MCF 10A (cell line): ENCODE measurements at regions not wholly inside any gene's neighbourhood (a gene's known extent, or its start where the extent isn't known, plus 50 kb on each side); places are given as distances from the start of the nearest gene placed in this dataset.
"Not testable (repeated sequence)": the region's sequence is repeated elsewhere in the genome, so short reads cannot be mapped to it uniquely, and the experiment has no call there.

Experiments used
- BruUV-seq: library from RNA; stranded (reverse); fragments of 400-500 nt; replicated peaks from 2 replicates; lab custom pipeline; 2021; lab: Mats Ljungman, UMichigan
- CTCF ChIA-PET: fragments of 300-600 bp; sonication (Branson Sonifier 250); formaldehyde crosslinking; extraction: SDS; loops from one replicate; lab custom pipeline; 2021; ENCODE audit warnings: antibody characterized with exemption, inconsistent platforms; lab: Yijun Ruan, JAX
- POLR2A ChIA-PET: fragments of 300-600, 350-650 bp; sonication (Branson Sonifier 250); formaldehyde crosslinking; extraction: SDS; loops from one replicate; lab custom pipeline; 2020; ENCODE audit warnings: antibody characterized with exemption, inconsistent platforms; lab: Yijun Ruan, JAX
- DNase-seq: peaks from one replicate; pipeline ENCODE4 v3.0.0-alpha.2; 2018; ENCODE audit not compliant: unreplicated experiment
- H3K27ac Mint-ChIP-seq: one replicate; pipeline ENCODE4 v1.8.0; 2022; ENCODE audit warnings: mild to moderate bottlenecking, low read depth, mixed read lengths; ENCODE audit not compliant: unreplicated experiment
- H3K27me3 Mint-ChIP-seq: one replicate; pipeline ENCODE4 v1.8.0; 2022; ENCODE audit warnings: mixed read lengths; ENCODE audit not compliant: insufficient read depth, unreplicated experiment
- H3K36me3 Mint-ChIP-seq: one replicate; pipeline ENCODE4 v1.8.0; 2022; ENCODE audit warnings: mild to moderate bottlenecking, moderate library complexity, mixed read lengths; ENCODE audit not compliant: insufficient read depth, unreplicated experiment
- H3K4me1 Mint-ChIP-seq: one replicate; pipeline ENCODE4 v1.8.0; 2022; ENCODE audit warnings: mixed read lengths; ENCODE audit not compliant: insufficient read depth, unreplicated experiment
- H3K4me3 Mint-ChIP-seq: one replicate; pipeline ENCODE4 v1.8.0; 2022; ENCODE audit warnings: mild to moderate bottlenecking, moderate library complexity, mixed read lengths; ENCODE audit not compliant: unreplicated experiment
- H3K9me3 Mint-ChIP-seq: one replicate; pipeline ENCODE4 v1.8.0; 2022; ENCODE audit warnings: mixed read lengths; ENCODE audit not compliant: unreplicated experiment
- CTCF ChIP-seq: fragments of 200-600 bp; IDR thresholded peaks from one replicate; pipeline ENCODE4 v1.8.0; 2022; ENCODE audit warnings: antibody characterized with exemption, mild to moderate bottlenecking; ENCODE audit not compliant: unreplicated experiment
- intact Hi-C: fragments of 100-400 bp; cut with micrococcal nuclease; formaldehyde crosslinking; loops from 2 replicates; pipeline ENCODE4 v1.14.1; 2022

GRCh38 chr6:159397753-159398152 lies 228.6 kb downstream of the FNDC1 start:
- no TSS peak for BruUV-seq
- CTCF ChIA-PET: interaction anchor here (0.6 kb wide), 1 partner anchor 224 kb away, joined by 3 read pairs; no protein-coding TSS in a partner anchor

GRCh38 chr6:159395609-159396008 lies 226.4 kb downstream of the FNDC1 start:
- intact Hi-C loops: no loop called here
- ChIA-PET POLR2A (no interaction called here), CTCF (no interaction called here)
- DNase-seq: no peak
- Mint-ChIP-seq H3K36me3 (no peaks in the 10 kb centered on the region), H3K27ac (no peak overlapping the region), H3K4me3 (no peak overlapping the region), H3K9me3 (no peaks in the 10 kb centered on the region), H3K4me1 (no peaks in the 10 kb centered on the region), H3K27me3 (peaks cover 16% of the 10 kb centered on the region)
- BruUV-seq: no TSS peak
- no peak for TF ChIP-seq CTCF

More at GRCh38 chr6:159397753-159398152, 228.6 kb downstream of the FNDC1 start:
- no peak overlapping the region for H3K4me3 Mint-ChIP-seq
- no peaks in the 10 kb centered on the region for H3K36me3 Mint-ChIP-seq
- peaks cover 12% of the 10 kb centered on the region for H3K27me3 Mint-ChIP-seq
- POLR2A ChIA-PET: no interaction called here
- no peaks in the 10 kb centered on the region for H3K9me3 Mint-ChIP-seq
- TF ChIP-seq CTCF: no peak
- intact Hi-C loops: no loop called here
- DNase-seq: no peak
- no peaks in the 10 kb centered on the region for H3K4me1 Mint-ChIP-seq
- H3K27ac Mint-ChIP-seq: no peak overlapping the region

- peaks cover 45% of the 10 kb centered on the region for H3K27me3 Mint-ChIP-seq
- DNase-seq, POLR2A ChIA-PET, BruUV-seq, H3K4me3 Mint-ChIP-seq, H3K9me3 Mint-ChIP-seq, H3K4me1 Mint-ChIP-seq, CTCF ChIA-PET, H3K36me3 Mint-ChIP-seq, H3K27ac Mint-ChIP-seq, intact Hi-C loops: not testable (repeated sequence)
These were observed 223.5 kb downstream of the FNDC1 start for GRCh38 chr6:159392695-159393094.

GRCh38 chr6:159390381-159390780 lies 221.2 kb downstream of the FNDC1 start:
- ChIA-PET CTCF (no interaction called here), POLR2A (interaction anchor here (0.8 to 0.9 kb wide), 2 partner anchors 24 to 207 kb away, joined by 3 read pairs; no protein-coding TSS in a partner anchor)
- Mint-ChIP-seq H3K4me1 (no peaks in the 10 kb centered on the region), H3K27ac (no peak overlapping the region), H3K4me3 (no peak overlapping the region), H3K27me3 (peaks cover 45% of the 10 kb centered on the region), H3K36me3 (no peaks in the 10 kb centered on the region), H3K9me3 (no peaks in the 10 kb centered on the region)
- DNase-seq: no peak
- BruUV-seq: no TSS peak
- TF ChIP-seq CTCF: no peak
- intact Hi-C loops: no loop called here

GRCh38 chr6:159389695-159390094 lies 220.5 kb downstream of the FNDC1 start:
- TF ChIP-seq CTCF: no peak
- POLR2A ChIA-PET: interaction anchor here (0.8 kb wide), 1 partner anchor 206 kb away, joined by 3 read pairs; no protein-coding TSS in a partner anchor
- Mint-ChIP-seq H3K4me3 (no peak overlapping the region), H3K9me3 (no peaks in the 10 kb centered on the region), H3K36me3 (no peaks in the 10 kb centered on the region), H3K27ac (no peak overlapping the region), H3K27me3 (peaks cover 41% of the 10 kb centered on the region), H3K4me1 (no peaks in the 10 kb centered on the region)
- CTCF ChIA-PET: no interaction called here
- DNase-seq: no peak
- no TSS peak for BruUV-seq
- intact Hi-C loops: no loop called here
